Uterus (tissue), 2 donors: ENCODE measurements at regions not wholly inside any gene's neighbourhood (a gene's known extent, or its start where the extent isn't known, plus 50 kb on each side); places are given as distances from the start of the nearest gene placed in this dataset.

Source experiments
- CTCF ChIP-seq, 4 experiments: fragments of 200-600 bp in 2 of 4; fragments of 450-650 bp in 2 of 4; sonication (generic) in 2 of 4; IDR thresholded peaks; one replicate each; pipeline ENCODE4 v1.5.1; 2016 to 2019; ENCODE audit warnings: antibody characterized with exemption in 4 of 4, mild to moderate bottlenecking in 2 of 4, moderate library complexity in 1 of 4
- POLR2A ChIP-seq, 2 donors: fragments of 450-650 bp; IDR thresholded peaks; one replicate each; pipeline ENCODE4 v1.6.1; 2016; ENCODE audit warnings: antibody characterized with exemption in 2 of 2, mild to moderate bottlenecking in 1 of 2, moderate library complexity in 1 of 2

GRCh38 chr2:12465631-12466135 is 251.1 kb upstream of the TRIB2 start:
- TF ChIP-seq CTCF (IDR thresholded peaks at IDR 0.05) (no peak), POLR2A (IDR thresholded peaks at IDR 0.05) (no peak)
